Thoracic aorta (tissue), 2 donors: ENCODE measurements at regions not wholly inside any gene's neighbourhood (a gene's known extent, or its start where the extent isn't known, plus 50 kb on each side); places are given as distances from the start of the nearest gene placed in this dataset.

Experiments used
- ATAC-seq: fragments of 150-250 bp; one replicate; pipeline ENCODE4 v1.8.0; 2017; ENCODE audit warnings: low read depth; ENCODE audit not compliant: insufficient number of reproducible peaks, low FRiP score
- DNase-seq: peaks from one replicate; pipeline ENCODE4 v3.0.0-alpha.2; 2020; ENCODE audit warnings: low spot score
- H3K27ac ChIP-seq, 2 donors: fragments of 200-600 bp; sonication (generic); 1 replicate in 1 of 2; 2 replicates in 1 of 2; pipeline ENCODE4 v1.5.1; 2016; ENCODE audit warnings: mild to moderate bottlenecking in 2 of 2, moderate library complexity in 2 of 2
- H3K27me3 ChIP-seq: fragments of 200-600 bp; sonication (generic); replicated peaks from 2 replicates; pipeline ENCODE4 v1.6.0; 2016; ENCODE audit warnings: mild to moderate bottlenecking; ENCODE audit not compliant: insufficient read depth
- H3K36me3 ChIP-seq: fragments of 200-600 bp; sonication (generic); one replicate; pipeline ENCODE4 v1.5.1; 2016
- H3K4me1 ChIP-seq, 2 donors: fragments of 200-600 bp; sonication (generic); 1 replicate in 1 of 2; 2 replicates in 1 of 2; pipeline versions ENCODE4 v1.5.1 to v1.6.0; 2016; ENCODE audit warnings: low read depth in 2 of 2, mild to moderate bottlenecking in 1 of 2; ENCODE audit not compliant: control insufficient read depth in 1 of 2
- H3K4me3 ChIP-seq: fragments of 200-600 bp; sonication (generic); 2 replicates; pipeline ENCODE4 v1.5.1; 2016; ENCODE audit warnings: mild to moderate bottlenecking
- H3K9me3 ChIP-seq: fragments of 200-600 bp; sonication (generic); 2 replicates; pipeline ENCODE4 v1.5.1; 2016
- CTCF ChIP-seq: fragments of 200-600 bp; sonication (generic); IDR thresholded peaks from one replicate; pipeline ENCODE4 v1.5.1; 2019; ENCODE audit warnings: antibody characterized with exemption

GRCh38 chr4:3703677-3704521 lies 62.3 kb upstream of the ADRA2C start:
- no peak for ATAC-seq
- no peak for DNase-seq
- TF ChIP-seq CTCF: no peak
- no peak overlapping the region for H3K27ac ChIP-seq
- no peaks in the 10 kb centered on the region for H3K27me3 ChIP-seq
- H3K36me3 ChIP-seq: no peaks in the 10 kb centered on the region
- H3K4me3 ChIP-seq: no peak overlapping the region
- no peaks in the 10 kb centered on the region for H3K9me3 ChIP-seq
- H3K4me1 ChIP-seq: peaks cover 20 to 57% of the 10 kb centered on the region in 2 donors

GRCh38 chr4:3703343-3703676 lies 62.9 kb upstream of the ADRA2C start:
- DNase-seq (no peak), ATAC-seq (no peak)
- no peaks in the 10 kb centered on the region for H3K36me3 ChIP-seq
- no peak for TF ChIP-seq CTCF
- peaks cover 16 to 51% of the 10 kb centered on the region in 2 donors for H3K4me1 ChIP-seq
- H3K9me3 ChIP-seq: no peaks in the 10 kb centered on the region
- H3K27me3 ChIP-seq: no peaks in the 10 kb centered on the region
- H3K27ac ChIP-seq: no peak overlapping the region
- H3K4me3 ChIP-seq: no peak overlapping the region

- Histone ChIP-seq H3K9me3 (peaks cover under 1% of the 10 kb centered on the region), H3K36me3 (no peaks in the 10 kb centered on the region), H3K27ac (no peak overlapping the region), H3K27me3 (no peaks in the 10 kb centered on the region), H3K4me1 (peaks cover 12 to 46% of the 10 kb centered on the region in 2 donors), H3K4me3 (no peak overlapping the region)
- DNase-seq (no peak), ATAC-seq (no peak)
- TF ChIP-seq CTCF: no peak
Observed at GRCh38 chr4:3702561-3703221, 63.5 kb upstream of the ADRA2C start.

- Histone ChIP-seq H3K36me3 (no peaks in the 10 kb centered on the region), H3K4me3 (no peak overlapping the region), H3K9me3 (peaks cover 8% of the 10 kb centered on the region), H3K27me3 (no peaks in the 10 kb centered on the region), H3K4me1 (peaks cover 4 to 39% of the 10 kb centered on the region in 2 donors), H3K27ac (no peak overlapping the region)
- no peak for ATAC-seq
- DNase-seq: no peak
- TF ChIP-seq CTCF: no peak
Observed at GRCh38 chr4:3701736-3702560, 64.2 kb upstream of the ADRA2C start.

- DNase-seq (no peak), ATAC-seq (no peak)
- Histone ChIP-seq H3K4me1 (peaks cover 0 to 32% of the 10 kb centered on the region in 2 donors), H3K27ac (no peak overlapping the region), H3K27me3 (no peaks in the 10 kb centered on the region), H3K4me3 (no peak overlapping the region), H3K9me3 (peaks cover 11% of the 10 kb centered on the region), H3K36me3 (no peaks in the 10 kb centered on the region)
- no peak for TF ChIP-seq CTCF
Observed at GRCh38 chr4:3701271-3701734, 64.9 kb upstream of the ADRA2C start.
